22Rv1 (cell line): ENCODE measurements at regions not wholly inside any gene's neighbourhood (a gene's known extent, or its start where the extent isn't known, plus 50 kb on each side); places are given as distances from the start of the nearest gene placed in this dataset.

Experiments used
- ZFX ChIP-seq: fragments of 450-650 bp; IDR thresholded peaks from 2 replicates; pipeline ENCODE4 v1.6.1; 2017; ENCODE audit warnings: antibody characterized with exemption, borderline replicate concordance
- TF ChIP-seq, protein P1 (sequence below): fragments of 450-650 bp; IDR thresholded peaks from 2 replicates; pipeline ENCODE4 v1.5.1; 2017; ENCODE audit warnings: mild to moderate bottlenecking

DNA sequence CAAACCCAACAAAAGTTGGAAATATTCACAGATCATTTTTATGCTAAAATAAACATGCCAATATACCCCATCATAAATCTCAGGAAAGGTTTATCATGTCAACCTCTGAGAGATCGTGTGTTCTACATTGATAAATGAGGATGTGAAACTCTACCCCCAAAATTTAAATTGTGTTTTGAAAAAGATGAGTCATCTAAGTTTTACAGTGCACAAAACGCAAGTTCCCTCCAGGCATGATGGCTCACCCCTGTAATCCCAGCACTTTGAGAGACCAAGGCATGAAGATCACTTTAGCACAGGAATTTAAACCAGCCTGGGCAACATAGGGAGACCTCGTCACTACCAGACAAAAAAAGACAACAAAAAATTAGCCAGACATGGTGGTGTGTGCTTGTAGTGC, 1487.0 kb upstream of the GBE1 start:
- TF ChIP-seq, protein P1, sequence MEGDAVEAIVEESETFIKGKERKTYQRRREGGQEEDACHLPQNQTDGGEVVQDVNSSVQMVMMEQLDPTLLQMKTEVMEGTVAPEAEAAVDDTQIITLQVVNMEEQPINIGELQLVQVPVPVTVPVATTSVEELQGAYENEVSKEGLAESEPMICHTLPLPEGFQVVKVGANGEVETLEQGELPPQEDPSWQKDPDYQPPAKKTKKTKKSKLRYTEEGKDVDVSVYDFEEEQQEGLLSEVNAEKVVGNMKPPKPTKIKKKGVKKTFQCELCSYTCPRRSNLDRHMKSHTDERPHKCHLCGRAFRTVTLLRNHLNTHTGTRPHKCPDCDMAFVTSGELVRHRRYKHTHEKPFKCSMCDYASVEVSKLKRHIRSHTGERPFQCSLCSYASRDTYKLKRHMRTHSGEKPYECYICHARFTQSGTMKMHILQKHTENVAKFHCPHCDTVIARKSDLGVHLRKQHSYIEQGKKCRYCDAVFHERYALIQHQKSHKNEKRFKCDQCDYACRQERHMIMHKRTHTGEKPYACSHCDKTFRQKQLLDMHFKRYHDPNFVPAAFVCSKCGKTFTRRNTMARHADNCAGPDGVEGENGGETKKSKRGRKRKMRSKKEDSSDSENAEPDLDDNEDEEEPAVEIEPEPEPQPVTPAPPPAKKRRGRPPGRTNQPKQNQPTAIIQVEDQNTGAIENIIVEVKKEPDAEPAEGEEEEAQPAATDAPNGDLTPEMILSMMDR, result no peak
- TF ChIP-seq ZFX, result no peak
